ENCODE measurements at regions not wholly inside any gene's neighbourhood (a gene's known extent, or its start where the extent isn't known, plus 50 kb on each side); places are given as distances from the start of the nearest gene placed in this dataset.

GRCh38 chr2:47265751-47266231, 89.5 kb upstream of the CALM2 start:
- H3K4me3 ChIP-seq (ENCODE audit: low read depth, low read length): no peak overlapping the region
- no peak for DNase-seq (ENCODE audit: low read depth)
- no peak for TF ChIP-seq MAX (IDR thresholded peaks at IDR 0.05; ENCODE audit: low read depth, low read length)
- no peak for TF ChIP-seq POLR2A (IDR thresholded peaks at IDR 0.05; ENCODE audit: extremely low read depth, insufficient read length)
- TF ChIP-seq CTCF (IDR thresholded peaks at IDR 0.05; ENCODE audit: low read depth, low read length): no peak
- TF ChIP-seq MYC (IDR thresholded peaks at IDR 0.05; ENCODE audit: low read depth, low read length): no peak

- no peak for TF ChIP-seq POLR2A (IDR thresholded peaks at IDR 0.05; ENCODE audit: extremely low read depth, insufficient read length)
- H3K4me3 ChIP-seq (ENCODE audit: low read depth, low read length): no peak overlapping the region
- no peak for DNase-seq (ENCODE audit: low read depth)
Observed at GRCh38 chr2:47265158-47265557, 88.8 kb upstream of the CALM2 start.

- DNase-seq (ENCODE audit: low read depth): no peak
- H3K4me3 ChIP-seq (ENCODE audit: low read depth, low read length): no peak overlapping the region
- TF ChIP-seq MYC (IDR thresholded peaks at IDR 0.05; ENCODE audit: low read depth, low read length) (no peak), POLR2A (IDR thresholded peaks at IDR 0.05; ENCODE audit: extremely low read depth, insufficient read length) (no peak), CTCF (IDR thresholded peaks at IDR 0.05; ENCODE audit: low read depth, low read length) (no peak), MAX (IDR thresholded peaks at IDR 0.05; ENCODE audit: low read depth, low read length) (no peak)
Observed at GRCh38 chr2:47264686-47265085, 88.4 kb upstream of the CALM2 start.

- TF ChIP-seq CTCF (IDR thresholded peaks at IDR 0.05; ENCODE audit: low read depth, low read length) (no peak), MAX (IDR thresholded peaks at IDR 0.05; ENCODE audit: low read depth, low read length) (no peak), POLR2A (IDR thresholded peaks at IDR 0.05; ENCODE audit: extremely low read depth, insufficient read length) (no peak), MYC (IDR thresholded peaks at IDR 0.05; ENCODE audit: low read depth, low read length) (no peak)
- DNase-seq (ENCODE audit: low read depth): no peak
- no peak overlapping the region for H3K4me3 ChIP-seq (ENCODE audit: low read depth, low read length)
Observed at GRCh38 chr2:47264143-47264542, 87.8 kb upstream of the CALM2 start.

GRCh38 chr2:47262657-47263056, 86.3 kb upstream of the CALM2 start:
- TF ChIP-seq MYC (IDR thresholded peaks at IDR 0.05; ENCODE audit: low read depth, low read length): no peak
- no peak for TF ChIP-seq MAX (IDR thresholded peaks at IDR 0.05; ENCODE audit: low read depth, low read length)
- no peak for TF ChIP-seq CTCF (IDR thresholded peaks at IDR 0.05; ENCODE audit: low read depth, low read length)
- TF ChIP-seq POLR2A (IDR thresholded peaks at IDR 0.05; ENCODE audit: extremely low read depth, insufficient read length): no peak
- no peak for DNase-seq (ENCODE audit: low read depth)
- no peak overlapping the region for H3K4me3 ChIP-seq (ENCODE audit: low read depth, low read length)

- TF ChIP-seq MYC (IDR thresholded peaks at IDR 0.05; ENCODE audit: low read depth, low read length): no peak
- no peak for TF ChIP-seq CTCF (IDR thresholded peaks at IDR 0.05; ENCODE audit: low read depth, low read length)
- TF ChIP-seq POLR2A (IDR thresholded peaks at IDR 0.05; ENCODE audit: extremely low read depth, insufficient read length): no peak
- TF ChIP-seq MAX (IDR thresholded peaks at IDR 0.05; ENCODE audit: low read depth, low read length): no peak
- H3K4me3 ChIP-seq (ENCODE audit: low read depth, low read length): no peak overlapping the region
- DNase-seq (ENCODE audit: low read depth): no peak
Observed at GRCh38 chr2:47260971-47261370, 84.7 kb upstream of the CALM2 start.

Data from NB4 (cell line).